ENCODE measurements at regions not wholly inside any gene's neighbourhood (a gene's known extent, or its start where the extent isn't known, plus 50 kb on each side); places are given as distances from the start of the nearest gene placed in this dataset.

GRCh38 chr1:232292239-232292638 is 337.7 kb downstream of the SIPA1L2 start:
- DNase-seq (ENCODE audit: low read depth in 4 of 4, low spot score in 3 of 4) = no peak

- DNase-seq (ENCODE audit: low read depth in 4 of 4, low spot score in 3 of 4) = no peak
Observed at GRCh38 chr1:232291681-232292080, 338.3 kb downstream of the SIPA1L2 start.

- no peak for DNase-seq (ENCODE audit: low read depth in 4 of 4, low spot score in 3 of 4)
Observed at GRCh38 chr1:232291261-232291660, 338.7 kb downstream of the SIPA1L2 start.

GRCh38 chr1:232290570-232290969 is 339.4 kb downstream of the SIPA1L2 start:
- no peak for DNase-seq (ENCODE audit: low read depth in 4 of 4, low spot score in 3 of 4)

- no peak for DNase-seq (ENCODE audit: low read depth in 4 of 4, low spot score in 3 of 4)
Observed at GRCh38 chr1:232287676-232288569, 342.0 kb downstream of the SIPA1L2 start.

GRCh38 chr1:232285138-232285537 is 344.8 kb downstream of the SIPA1L2 start:
- no peak for DNase-seq (ENCODE audit: low read depth in 4 of 4, low spot score in 3 of 4)

GRCh38 chr1:232283864-232284263 is 346.1 kb downstream of the SIPA1L2 start:
- no peak for DNase-seq (ENCODE audit: low read depth in 4 of 4, low spot score in 3 of 4)

- no peak for DNase-seq (ENCODE audit: low read depth in 4 of 4, low spot score in 3 of 4)
Observed at GRCh38 chr1:232282498-232282897, 347.4 kb downstream of the SIPA1L2 start.

- DNase-seq (ENCODE audit: low read depth in 4 of 4, low spot score in 3 of 4) = no peak
Observed at GRCh38 chr1:232280910-232281309, 349.0 kb downstream of the SIPA1L2 start.

GRCh38 chr1:232279909-232280400 is 350.0 kb downstream of the SIPA1L2 start:
- DNase-seq (ENCODE audit: low read depth in 4 of 4, low spot score in 3 of 4) = no peak

GRCh38 chr1:232278925-232279324 is 351.0 kb downstream of the SIPA1L2 start:
- DNase-seq (ENCODE audit: low read depth in 4 of 4, low spot score in 3 of 4) = no peak

- DNase-seq (ENCODE audit: low read depth in 4 of 4, low spot score in 3 of 4) = no peak
Observed at GRCh38 chr1:232276651-232277050, 353.3 kb downstream of the SIPA1L2 start.

GRCh38 chr1:232274999-232275710 is 354.8 kb downstream of the SIPA1L2 start:
- DNase-seq (ENCODE audit: low read depth in 4 of 4, low spot score in 3 of 4) = no peak

GRCh38 chr1:232274236-232274855 is 355.6 kb downstream of the SIPA1L2 start:
- no peak for DNase-seq (ENCODE audit: low read depth in 4 of 4, low spot score in 3 of 4)

GRCh38 chr1:232273011-232273410 is 356.9 kb downstream of the SIPA1L2 start:
- DNase-seq (ENCODE audit: low read depth in 4 of 4, low spot score in 3 of 4) = no peak

GRCh38 chr1:232271991-232272589 is 357.8 kb downstream of the SIPA1L2 start:
- no peak for DNase-seq (ENCODE audit: low read depth in 4 of 4, low spot score in 3 of 4)

- DNase-seq (ENCODE audit: low read depth in 4 of 4, low spot score in 3 of 4) = no peak
Observed at GRCh38 chr1:232271299-232271698, 358.6 kb downstream of the SIPA1L2 start.

GRCh38 chr1:232269988-232270387 is 359.9 kb downstream of the SIPA1L2 start:
- DNase-seq (ENCODE audit: low read depth in 4 of 4, low spot score in 3 of 4) = no peak

GRCh38 chr1:232267837-232268598 is 361.9 kb downstream of the SIPA1L2 start:
- no peak for DNase-seq (ENCODE audit: low read depth in 4 of 4, low spot score in 3 of 4)
